Prostate gland (tissue), 2 donors: ENCODE measurements at regions not wholly inside any gene's neighbourhood (a gene's known extent, or its start where the extent isn't known, plus 50 kb on each side); places are given as distances from the start of the nearest gene placed in this dataset.

ENCODE experiments used
- DNase-seq: peaks from one replicate; pipeline ENCODE4 v3.0.0-alpha.2; 2019; ENCODE audit warnings: low spot score
- H3K27ac ChIP-seq, 2 donors: fragments of 200-600 bp; sonication (generic); 2 replicates each; pipeline ENCODE4 v1.5.1; 2017 to 2019
- H3K27me3 ChIP-seq: fragments of 200-600 bp; sonication (generic); replicated peaks from 2 replicates; pipeline ENCODE4 v1.5.1; 2019; ENCODE audit not compliant: insufficient read depth
- H3K36me3 ChIP-seq, 2 donors: fragments of 200-600 bp; sonication (generic); 1 replicate in 1 of 2; 2 replicates in 1 of 2; pipeline versions ENCODE4 v1.5.1 to v1.8.1; 2017 to 2019
- H3K4me1 ChIP-seq: fragments of 200-600 bp; sonication (generic); replicated peaks from 2 replicates; pipeline ENCODE4 v1.5.1; 2019
- H3K4me3 ChIP-seq, 2 donors: fragments of 200-600 bp; sonication (generic); 2 replicates each; pipeline ENCODE4 v1.5.1; 2017 to 2019
- H3K9me3 ChIP-seq: fragments of 200-600 bp; sonication (generic); 2 replicates; pipeline ENCODE4 v1.5.1; 2017
- POLR2A ChIP-seq: fragments of 450-650 bp; IDR thresholded peaks from one replicate; pipeline ENCODE4 v1.6.1; 2016; ENCODE audit warnings: antibody characterized with exemption, mild to moderate bottlenecking
- POLR2AphosphoS5 ChIP-seq: sonication (generic); formaldehyde crosslinking; IDR thresholded peaks from one replicate; pipeline ENCODE4 v1.6.1; 2017; ENCODE audit warnings: antibody characterized with exemption
- WGBS: methylation state at CpG from one replicate; pipeline ENCODE4 v1.1.5; 2018; 5-methylcytosine and 5-hydroxymethylcytosine counted together
- intact Hi-C: fragments of 100-400 bp; cut with DNase I; formaldehyde crosslinking; loops from one replicate; pipeline ENCODE4 v1.14.2; 2022
- TF ChIP-seq, protein P1 (sequence below), 4 experiments: fragments of 200-600 bp in 2 of 4; fragments of 450-650 bp in 2 of 4; sonication (generic) in 2 of 4; IDR thresholded peaks; 1 replicate in 3 of 4; 2 replicates in 1 of 4; pipeline ENCODE4 v1.5.1; 2016 to 2019; ENCODE audit warnings: antibody characterized with exemption in 4 of 4, mild to moderate bottlenecking in 2 of 4, moderate library complexity in 2 of 4

DNA sequence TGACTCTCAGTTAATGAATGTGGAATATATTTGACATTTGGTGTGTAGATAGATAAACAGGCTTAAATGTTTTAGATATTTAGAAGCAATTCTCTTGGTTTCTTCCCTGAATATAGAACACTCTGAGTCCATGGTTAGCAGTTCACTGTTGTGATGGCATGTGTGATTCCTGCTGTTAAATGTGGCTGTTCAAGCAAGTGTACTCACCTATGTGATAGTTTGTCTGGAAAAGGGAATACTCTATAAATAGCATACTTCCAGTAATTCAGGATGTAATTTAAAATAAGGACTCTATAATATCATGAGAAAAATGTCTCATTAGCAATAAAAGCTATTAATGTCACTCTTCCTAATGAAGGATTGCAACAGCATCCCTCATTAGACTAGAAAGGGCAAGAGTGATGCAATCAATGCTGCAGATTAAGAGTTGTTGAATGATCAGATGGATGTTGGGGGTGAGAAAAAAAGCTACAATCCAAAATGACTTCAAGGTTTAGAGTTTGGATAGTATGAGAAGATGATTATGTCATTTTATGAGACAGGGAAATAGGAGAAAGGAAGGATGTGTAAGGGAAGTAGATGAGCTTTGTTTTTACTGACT lies 201.8 kb upstream of the WDFY3 start:
- DNase-seq = no peak
- TF ChIP-seq POLR2AphosphoS5 (no peak), POLR2A (no peak)
- TF ChIP-seq, protein P1, sequence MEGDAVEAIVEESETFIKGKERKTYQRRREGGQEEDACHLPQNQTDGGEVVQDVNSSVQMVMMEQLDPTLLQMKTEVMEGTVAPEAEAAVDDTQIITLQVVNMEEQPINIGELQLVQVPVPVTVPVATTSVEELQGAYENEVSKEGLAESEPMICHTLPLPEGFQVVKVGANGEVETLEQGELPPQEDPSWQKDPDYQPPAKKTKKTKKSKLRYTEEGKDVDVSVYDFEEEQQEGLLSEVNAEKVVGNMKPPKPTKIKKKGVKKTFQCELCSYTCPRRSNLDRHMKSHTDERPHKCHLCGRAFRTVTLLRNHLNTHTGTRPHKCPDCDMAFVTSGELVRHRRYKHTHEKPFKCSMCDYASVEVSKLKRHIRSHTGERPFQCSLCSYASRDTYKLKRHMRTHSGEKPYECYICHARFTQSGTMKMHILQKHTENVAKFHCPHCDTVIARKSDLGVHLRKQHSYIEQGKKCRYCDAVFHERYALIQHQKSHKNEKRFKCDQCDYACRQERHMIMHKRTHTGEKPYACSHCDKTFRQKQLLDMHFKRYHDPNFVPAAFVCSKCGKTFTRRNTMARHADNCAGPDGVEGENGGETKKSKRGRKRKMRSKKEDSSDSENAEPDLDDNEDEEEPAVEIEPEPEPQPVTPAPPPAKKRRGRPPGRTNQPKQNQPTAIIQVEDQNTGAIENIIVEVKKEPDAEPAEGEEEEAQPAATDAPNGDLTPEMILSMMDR (IDR thresholded peaks at IDR 0.05) = no peak
- no peaks in the 10 kb centered on the region for H3K4me1 ChIP-seq
- no peak overlapping the region for H3K27ac ChIP-seq
- no peaks in the 10 kb centered on the region for H3K36me3 ChIP-seq
- H3K9me3 ChIP-seq = no peaks in the 10 kb centered on the region
- intact Hi-C loops = no loop called here
- H3K27me3 ChIP-seq = no peaks in the 10 kb centered on the region
- H3K4me3 ChIP-seq = no peak overlapping the region

DNA sequence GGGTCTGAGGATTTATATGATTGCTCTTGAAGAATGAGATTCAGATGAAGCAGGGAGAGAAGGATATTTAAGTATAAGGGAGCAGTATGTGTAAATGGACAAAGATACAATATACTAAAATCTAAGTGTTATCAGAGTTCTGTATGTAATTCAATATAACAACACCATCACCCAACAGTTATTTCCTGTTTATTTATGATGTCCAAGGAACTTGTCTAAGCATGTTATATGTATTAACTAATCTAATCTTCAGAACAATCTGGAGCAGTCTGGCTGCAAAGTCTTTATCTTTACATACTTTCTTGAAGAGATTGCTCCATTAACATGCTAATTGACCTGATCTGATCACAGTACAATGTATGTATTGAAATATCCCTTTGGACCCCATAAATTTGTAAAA lies 203.8 kb upstream of the WDFY3 start:
- no peak for DNase-seq
- H3K36me3 ChIP-seq = no peaks in the 10 kb centered on the region
- H3K4me1 ChIP-seq = no peaks in the 10 kb centered on the region
- no peaks in the 10 kb centered on the region for H3K9me3 ChIP-seq
- intact Hi-C loops = no loop called here
- no peak overlapping the region for H3K27ac ChIP-seq
- TF ChIP-seq, protein P1 (IDR thresholded peaks at IDR 0.05) = no peak
- TF ChIP-seq POLR2AphosphoS5 (no peak), POLR2A (no peak)
- no peaks in the 10 kb centered on the region for H3K27me3 ChIP-seq
- no peak overlapping the region for H3K4me3 ChIP-seq

DNA sequence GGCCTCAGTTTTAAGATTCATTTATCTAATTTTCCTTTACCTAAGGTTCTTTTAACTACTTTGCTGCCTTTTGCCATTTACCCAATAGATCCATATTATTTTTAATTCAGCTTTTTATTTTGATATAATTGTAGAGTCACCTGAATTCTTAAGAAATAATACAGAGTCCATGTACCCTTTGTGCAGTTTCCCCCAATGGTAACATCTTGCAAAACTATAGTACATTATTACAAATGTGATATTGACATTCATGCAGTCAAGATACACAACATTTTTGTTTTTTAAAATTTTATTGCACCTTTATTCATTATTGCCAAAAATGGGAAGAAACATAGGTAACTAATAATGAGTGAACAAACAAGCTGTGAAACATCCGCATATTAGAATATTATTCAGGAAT lies 208.7 kb upstream of the WDFY3 start:
- H3K36me3 ChIP-seq = no peaks in the 10 kb centered on the region
- no peak overlapping the region for H3K4me3 ChIP-seq
- H3K27ac ChIP-seq = no peak overlapping the region
- TF ChIP-seq POLR2A (no peak), POLR2AphosphoS5 (no peak)
- TF ChIP-seq, protein P1 (IDR thresholded peaks at IDR 0.05) = no peak
- intact Hi-C loops = no loop called here
- no peak for DNase-seq
- no peaks in the 10 kb centered on the region for H3K27me3 ChIP-seq
- H3K4me1 ChIP-seq = no peaks in the 10 kb centered on the region
- H3K9me3 ChIP-seq = no peaks in the 10 kb centered on the region
- WGBS = 93% methylated on average over 1 of the region's 1 CpG

DNA sequence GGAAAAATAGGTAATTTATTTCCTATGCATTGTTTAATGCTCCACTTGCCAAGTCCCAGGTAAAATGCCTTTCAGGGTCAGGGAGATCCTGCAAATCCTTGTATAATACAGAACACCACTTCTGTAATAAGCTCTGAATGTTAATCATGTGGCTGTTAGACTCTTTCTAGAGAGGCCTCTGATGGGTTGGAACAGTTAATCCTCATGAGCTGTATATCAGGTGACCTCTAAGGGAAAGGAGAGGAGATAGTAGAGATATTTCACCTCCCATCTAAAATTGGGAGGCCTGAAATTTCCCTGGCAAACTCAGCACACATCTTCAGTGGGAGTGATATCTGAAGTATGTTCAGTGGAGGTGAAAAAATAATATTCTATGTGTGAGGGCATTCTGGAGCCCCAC lies 210.6 kb upstream of the WDFY3 start:
- H3K4me3 ChIP-seq = no peak overlapping the region
- no peak for TF ChIP-seq POLR2AphosphoS5
- TF ChIP-seq POLR2A = no peak
- TF ChIP-seq, protein P1 (IDR thresholded peaks at IDR 0.05) = no peak
- H3K27ac ChIP-seq = no peak overlapping the region

DNA sequence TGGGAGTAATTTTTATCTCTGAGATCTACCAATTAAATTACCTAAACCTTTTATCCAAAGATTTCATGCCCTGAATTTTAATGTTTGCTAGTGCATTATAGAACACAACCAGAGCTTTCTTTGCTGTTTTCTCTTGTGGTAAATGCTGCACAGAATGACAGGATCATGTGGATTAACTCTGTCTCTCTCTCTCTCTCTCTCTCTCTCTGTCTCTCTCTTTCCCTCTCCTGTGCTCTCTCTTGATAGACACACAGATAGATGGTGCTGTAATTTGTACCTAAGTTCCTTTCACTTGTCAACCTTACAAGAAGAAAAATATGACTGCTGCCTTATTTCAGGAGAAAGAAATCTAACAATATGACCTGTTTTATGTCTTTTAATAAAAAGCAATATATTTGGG lies 211.2 kb upstream of the WDFY3 start:
- H3K27ac ChIP-seq = no peak overlapping the region
- intact Hi-C loops = no loop called here

More for the DNA sequence above, 210.6 kb upstream of the WDFY3 start:
- Histone ChIP-seq H3K9me3 (no peaks in the 10 kb centered on the region), H3K27me3 (no peaks in the 10 kb centered on the region), H3K36me3 (no peaks in the 10 kb centered on the region), H3K4me1 (no peaks in the 10 kb centered on the region)
- no peak for DNase-seq
- intact Hi-C loops = no loop called here

More for the DNA sequence above, 211.2 kb upstream of the WDFY3 start:
- Histone ChIP-seq H3K4me1 (no peaks in the 10 kb centered on the region), H3K27me3 (no peaks in the 10 kb centered on the region), H3K9me3 (no peaks in the 10 kb centered on the region), H3K36me3 (no peaks in the 10 kb centered on the region), H3K4me3 (no peak overlapping the region)
- TF ChIP-seq, protein P1 (IDR thresholded peaks at IDR 0.05) = no peak
- no peak for TF ChIP-seq POLR2AphosphoS5
- TF ChIP-seq POLR2A = no peak
- DNase-seq = no peak
